ENCODE measurements at regions not wholly inside any gene's neighbourhood (a gene's known extent, or its start where the extent isn't known, plus 50 kb on each side); places are given as distances from the start of the nearest gene placed in this dataset.

GRCh38 chr4:54806351-54806750 lies 148.6 kb downstream of the KIT start:
- no peak for TF ChIP-seq POLR2A (IDR thresholded peaks at IDR 0.05; ENCODE audit: borderline replicate concordance, extremely low read depth, insufficient read depth, insufficient read length)
- TF ChIP-seq EZH2phosphoT487 (IDR thresholded peaks at IDR 0.05; ENCODE audit: borderline replicate concordance): no peak
- no peak for TF ChIP-seq CEBPB (IDR thresholded peaks at IDR 0.05; ENCODE audit: low read depth)
- TF ChIP-seq POLR2AphosphoS5 (IDR thresholded peaks at IDR 0.05; ENCODE audit: low read depth, low read length): no peak
- no peak for TF ChIP-seq FOSL1 (IDR thresholded peaks at IDR 0.05; ENCODE audit: low read depth)
- TF ChIP-seq CTCF (IDR thresholded peaks at IDR 0.05 in 2 of 3, conservative IDR thresholded peaks at IDR 0.05 in 1 of 3; ENCODE audit: borderline replicate concordance in 1 of 3, insufficient read depth in 1 of 3, low read depth in 2 of 3, low read length in 2 of 3): no peak
- no peak for TF ChIP-seq EZH2 (IDR thresholded peaks at IDR 0.05)
- no peak for TF ChIP-seq MAX (IDR thresholded peaks at IDR 0.05)
- no peak for TF ChIP-seq REST (IDR thresholded peaks at IDR 0.05; ENCODE audit: low read depth)
- no peak for TF ChIP-seq TCF7L2 (IDR thresholded peaks at IDR 0.05; ENCODE audit: borderline replicate concordance, extremely low read depth, insufficient read depth, insufficient read length)
- no peak for TF ChIP-seq SIN3A (IDR thresholded peaks at IDR 0.05; ENCODE audit: low read depth)
